ENCODE measurements at regions not wholly inside any gene's neighbourhood (a gene's known extent, or its start where the extent isn't known, plus 50 kb on each side); places are given as distances from the start of the nearest gene placed in this dataset.
"Not testable (repeated sequence)": the region's sequence is repeated elsewhere in the genome, so short reads cannot be mapped to it uniquely, and the experiment has no call there.

DNA sequence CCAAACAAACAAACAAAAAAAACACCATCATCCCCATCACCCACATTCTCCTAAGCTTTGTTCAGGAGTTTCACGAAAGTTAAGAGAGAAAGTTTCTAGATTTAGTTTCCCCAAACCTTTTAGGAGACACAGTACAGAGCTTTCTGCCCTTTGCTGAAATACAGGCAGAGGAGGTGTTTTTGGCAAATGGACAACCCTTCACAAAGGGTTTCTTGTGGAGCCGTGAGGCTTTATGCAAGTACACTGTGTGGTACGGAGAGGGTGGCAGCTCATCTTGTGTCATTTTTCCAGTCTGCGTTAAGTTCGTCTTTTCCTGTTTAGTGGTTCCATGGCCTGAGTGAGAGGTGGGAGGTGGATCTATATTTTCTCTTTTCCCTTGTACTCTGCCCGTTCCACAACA, 215.5 kb upstream of the PRKCQ start:
- DNase-seq: no peak

DNA sequence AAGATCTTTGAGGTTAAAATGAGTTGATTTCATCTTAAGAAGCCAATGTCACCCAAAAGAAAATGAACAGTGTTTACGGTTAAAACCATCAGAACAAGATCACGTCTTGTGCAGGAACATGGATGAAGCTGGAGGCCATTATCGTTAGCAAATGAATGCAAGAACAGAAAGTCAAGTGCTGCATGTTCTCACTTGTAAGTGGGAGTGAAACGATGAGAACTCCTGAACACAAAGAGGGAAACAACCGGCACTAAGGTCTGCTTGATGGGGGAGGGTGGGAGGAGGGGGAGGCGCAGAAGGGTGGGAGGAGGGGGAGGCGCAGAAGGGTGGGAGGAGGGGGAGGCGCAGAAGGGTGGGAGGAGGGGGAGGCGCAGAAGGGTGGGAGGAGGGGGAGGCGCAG, 214.8 kb upstream of the PRKCQ start:
- DNase-seq: not testable (repeated sequence)

DNA sequence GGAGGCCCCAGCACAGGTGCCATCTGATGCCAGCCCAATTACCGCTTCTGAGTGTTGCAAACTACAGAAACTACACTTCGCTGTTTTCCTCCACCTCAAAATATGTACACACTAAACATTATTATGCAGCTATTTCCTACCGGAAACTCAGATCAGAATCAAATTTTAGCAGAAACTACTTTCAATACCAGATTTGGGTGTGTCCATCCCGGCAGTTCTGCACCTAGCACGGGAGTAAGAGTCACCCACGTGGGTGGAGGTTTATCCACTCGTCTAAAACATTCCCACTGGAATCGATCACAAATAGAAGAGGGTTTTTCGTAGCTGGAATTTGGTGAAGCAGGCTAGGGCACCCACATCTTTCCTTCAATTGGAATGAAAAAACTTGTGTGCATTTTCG, 214.4 kb upstream of the PRKCQ start:
- DNase-seq: no peak

DNA sequence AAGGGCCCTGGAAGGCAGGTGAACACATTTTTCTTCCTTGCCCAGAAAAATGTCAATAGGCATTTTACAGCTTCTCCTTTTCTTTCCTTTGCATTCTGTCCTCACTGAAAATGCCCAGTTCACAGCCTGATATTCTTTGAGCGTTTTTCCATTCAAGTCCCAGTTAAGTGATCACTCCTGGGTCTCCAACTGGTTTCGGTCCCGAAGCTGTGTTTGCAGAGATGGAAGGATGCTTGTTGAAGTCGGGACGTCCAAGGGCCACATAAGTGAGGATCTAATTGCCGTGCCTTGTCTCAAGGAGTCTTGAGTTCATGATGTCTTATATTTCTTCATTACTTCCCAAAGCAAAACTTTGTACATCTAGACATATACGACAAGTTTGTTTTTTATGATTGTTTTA, 208.7 kb upstream of the PRKCQ start:
- DNase-seq: no peak

DNA sequence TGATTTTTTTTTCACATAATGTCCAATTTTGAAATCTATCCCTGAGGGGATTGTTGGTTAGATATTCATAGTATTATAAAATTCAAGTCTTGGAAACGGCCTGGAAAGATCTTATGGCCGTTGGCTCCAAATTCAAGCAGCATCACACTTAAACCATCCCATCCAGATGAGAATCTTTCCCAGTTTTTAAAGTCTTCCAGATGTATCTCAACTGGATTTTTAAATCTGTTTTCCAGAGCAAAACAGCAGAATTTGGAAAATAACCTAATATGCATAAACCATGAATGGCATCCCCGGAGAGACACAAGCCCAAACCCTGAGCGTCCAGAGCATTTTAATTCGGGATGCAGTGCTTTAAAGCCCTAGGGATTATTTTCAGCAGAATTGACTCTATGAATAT, 208.2 kb upstream of the PRKCQ start:
- no peak for DNase-seq

DNA sequence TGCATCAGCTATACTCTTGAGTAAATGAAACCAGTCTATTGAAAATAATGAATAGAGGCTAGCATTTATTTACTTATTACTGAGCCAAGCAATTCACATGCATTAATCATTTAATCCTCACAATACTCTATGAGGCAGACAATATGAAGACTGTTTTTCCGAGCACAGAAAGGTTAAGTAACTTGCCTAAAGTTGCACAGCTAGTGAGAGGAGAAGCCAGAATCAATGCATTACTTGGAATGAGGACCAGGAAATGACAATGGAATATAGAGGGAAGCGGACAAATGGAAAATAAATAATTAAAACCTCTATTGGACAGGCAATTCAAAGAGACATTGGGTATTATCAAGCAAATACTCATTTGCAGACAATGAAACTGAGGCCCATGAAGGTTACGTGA, 207.6 kb upstream of the PRKCQ start:
- no peak for DNase-seq

DNA sequence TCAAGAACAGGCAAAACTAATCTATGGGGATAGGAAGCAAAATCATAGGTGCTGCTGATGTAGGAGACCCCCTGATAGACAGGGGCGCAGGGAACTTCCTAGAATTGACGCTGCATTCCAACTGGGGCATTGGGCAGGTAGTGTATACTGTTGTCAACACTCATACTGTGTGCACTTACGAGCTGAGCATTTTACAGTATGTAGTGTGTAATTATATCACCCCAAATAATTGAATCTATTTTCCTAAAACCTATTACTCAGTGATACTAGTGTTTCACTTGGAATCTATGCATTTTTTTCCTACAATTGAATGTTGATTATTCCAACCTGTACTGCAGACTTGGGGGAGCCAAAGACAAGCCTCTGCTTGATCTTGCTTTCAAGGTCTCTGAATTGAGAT, 207.0 kb upstream of the PRKCQ start:
- no peak for DNase-seq

DNA sequence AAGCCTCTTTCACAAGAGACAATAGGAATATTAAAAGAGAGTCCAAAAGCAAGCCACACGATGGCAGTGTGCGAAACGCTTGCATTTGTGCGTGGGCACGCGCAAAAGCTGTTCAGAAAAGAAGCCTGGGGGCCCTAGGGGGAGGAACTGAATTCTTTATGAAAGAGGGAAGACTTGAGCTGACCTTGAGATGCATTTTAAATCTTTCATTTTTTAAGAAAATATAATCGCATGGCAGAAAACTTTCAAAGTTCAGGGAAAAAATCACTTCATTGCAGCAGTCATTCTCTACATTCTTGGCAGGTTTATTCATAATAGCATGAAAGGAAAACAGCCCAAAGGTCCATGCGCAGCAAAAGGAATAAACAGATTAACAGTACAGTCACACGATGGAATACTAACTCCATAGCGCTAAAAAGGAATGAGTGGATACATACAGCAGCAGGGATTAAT, 206.5 kb upstream of the PRKCQ start:
- no peak for DNase-seq

DNA sequence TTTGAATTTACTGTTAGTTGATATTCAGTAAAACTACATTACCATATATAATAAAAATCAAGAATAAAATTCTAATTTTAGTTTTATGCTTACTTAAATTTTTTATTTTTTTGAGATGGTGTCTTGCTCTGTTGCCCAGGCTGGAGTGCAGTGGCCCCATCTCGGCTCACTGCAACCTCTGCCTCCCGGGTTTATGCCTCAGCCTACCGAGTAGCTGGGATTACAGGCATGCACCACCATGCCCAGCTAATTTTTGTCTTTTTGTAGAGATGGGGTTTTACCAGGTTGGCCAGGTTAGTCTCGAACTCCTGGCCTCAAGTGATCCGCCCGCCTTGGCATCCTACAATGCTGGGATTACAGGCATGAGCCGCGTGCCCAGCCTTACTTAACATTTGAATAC, 204.4 kb upstream of the PRKCQ start:
- DNase-seq: not testable (repeated sequence)

DNA sequence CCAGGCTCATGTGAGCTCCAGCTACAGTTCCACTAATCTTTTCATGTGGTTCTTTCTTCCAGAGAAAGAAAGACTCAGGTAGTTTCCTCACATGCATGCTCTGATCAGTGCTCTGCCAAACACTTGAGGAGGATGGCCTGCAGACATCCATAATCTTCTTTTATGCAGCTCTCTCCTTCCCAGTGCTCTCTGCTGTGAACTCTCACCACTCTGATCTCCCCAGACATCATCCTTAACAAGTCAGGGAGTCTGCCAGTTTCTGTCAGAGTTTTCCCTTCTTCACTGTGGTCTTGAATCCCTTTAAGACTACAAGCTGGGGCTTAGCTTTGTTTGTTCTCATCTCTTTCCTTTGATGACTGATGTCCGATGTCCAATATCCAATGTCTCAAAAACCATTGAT, 203.4 kb upstream of the PRKCQ start:
- DNase-seq: no peak

DNA sequence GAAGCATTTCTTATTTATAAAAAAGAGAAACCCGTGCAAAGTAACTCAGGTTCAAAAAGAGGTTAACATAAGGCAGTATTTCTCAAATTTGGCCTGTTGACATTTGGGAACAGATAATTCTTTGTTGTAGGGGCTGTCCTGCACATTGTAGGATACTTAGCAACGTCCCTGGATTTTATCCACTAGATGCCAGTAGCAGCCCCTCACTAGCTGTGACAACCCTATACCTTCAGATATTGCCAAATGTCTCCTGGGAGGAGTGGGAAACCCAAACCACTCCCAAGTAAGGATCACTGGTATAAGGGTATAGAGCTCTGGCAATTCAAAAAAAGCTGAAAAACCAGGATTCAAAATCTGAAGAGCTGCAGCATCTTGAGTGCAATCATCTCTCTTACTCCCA, 202.3 kb upstream of the PRKCQ start:
- no peak for DNase-seq

DNA sequence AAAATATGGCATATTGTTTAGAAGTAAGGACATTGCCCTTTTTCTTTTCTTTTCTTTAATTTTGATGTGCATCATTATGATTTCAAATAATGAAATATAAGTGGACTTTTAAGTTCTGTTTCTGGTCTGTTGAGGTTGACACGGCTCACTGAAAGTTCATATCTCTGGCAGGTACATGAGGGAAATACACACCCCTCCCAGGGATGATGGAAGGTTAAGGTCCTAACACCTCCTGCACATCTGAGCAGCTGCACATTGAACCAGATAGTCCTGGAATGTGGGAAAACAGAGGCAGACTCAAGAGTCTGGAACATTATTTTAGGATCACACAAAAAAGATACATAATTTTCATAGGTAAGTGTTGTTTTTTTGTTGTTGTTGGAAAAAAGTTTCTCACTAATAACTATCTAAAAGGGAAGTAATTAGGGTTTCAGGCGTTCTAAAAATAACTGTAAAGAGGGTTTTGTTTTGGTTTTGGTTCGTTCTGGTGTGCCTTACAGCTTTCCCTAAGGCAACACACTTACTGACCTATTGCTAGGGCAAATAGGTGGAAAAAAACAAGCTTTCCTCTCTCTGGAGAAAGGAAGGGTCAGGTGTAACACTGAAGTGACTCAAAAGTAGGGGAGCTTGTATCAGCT, 201.2 kb upstream of the PRKCQ start:
- no peak for DNase-seq

DNA sequence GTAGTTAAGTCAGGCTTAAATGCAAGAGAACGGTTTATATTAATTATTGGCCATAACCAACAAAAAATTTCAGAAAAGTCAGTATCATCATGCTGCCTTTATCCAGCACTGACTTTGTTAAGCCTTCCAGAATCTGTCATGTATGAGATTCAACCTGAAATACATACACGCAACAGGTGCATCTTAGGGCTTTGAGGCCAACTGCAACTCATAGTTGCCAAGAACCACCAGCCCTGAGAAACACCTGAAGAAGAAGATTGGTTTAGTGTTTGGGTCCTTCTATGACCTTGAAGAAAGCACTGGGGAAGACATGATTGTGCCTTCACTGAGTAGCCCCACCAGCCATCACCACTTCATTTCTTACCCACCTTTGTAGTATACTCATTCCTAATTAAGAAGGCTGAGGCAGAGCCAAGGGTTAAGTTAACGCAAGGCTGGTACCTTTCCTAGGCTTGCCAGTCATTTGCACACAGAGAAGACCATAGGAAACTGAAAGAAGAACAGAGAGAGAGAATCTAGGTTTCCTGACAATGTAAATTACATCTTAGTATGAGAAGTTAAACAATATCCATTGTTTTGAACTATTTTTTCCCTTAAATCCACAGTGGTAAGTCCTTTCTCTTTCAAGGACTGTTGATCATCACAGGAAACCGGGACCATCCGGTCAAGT, 200.1 kb upstream of the PRKCQ start:
- DNase-seq: no peak

DNA sequence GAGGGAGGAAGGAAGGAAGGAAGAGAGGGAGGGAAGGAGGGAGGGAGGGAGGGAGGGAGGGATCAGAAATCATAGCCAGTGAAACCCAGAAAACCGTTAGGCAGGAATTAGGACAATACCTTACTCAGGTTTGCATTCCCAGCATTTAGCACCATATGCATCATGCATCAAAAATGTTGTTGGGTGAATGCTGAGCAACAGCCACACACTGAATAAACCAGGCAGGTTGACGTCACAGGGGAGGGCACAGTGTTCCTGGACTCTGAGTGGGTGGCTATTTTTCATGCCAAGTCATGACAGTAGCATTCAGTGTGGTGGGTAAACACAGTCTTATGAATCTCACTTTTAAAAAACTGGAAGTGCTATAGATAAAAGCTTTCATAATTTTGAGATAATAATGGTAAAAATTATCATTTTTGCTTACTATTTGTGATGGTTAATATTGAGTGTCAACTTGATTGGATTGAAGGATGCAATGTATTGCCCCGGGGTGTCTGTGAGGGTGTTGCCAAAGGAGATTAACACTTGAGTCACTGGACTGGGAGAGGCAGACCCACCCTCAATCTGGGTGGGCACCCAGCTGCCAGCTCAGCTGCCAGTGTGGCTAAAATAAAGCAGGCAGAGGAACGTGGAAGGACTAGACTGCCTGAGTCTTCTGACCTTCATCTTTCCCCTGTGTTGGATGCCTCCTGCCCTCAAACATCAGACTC, 199.1 kb upstream of the PRKCQ start:
- no peak for DNase-seq

DNA sequence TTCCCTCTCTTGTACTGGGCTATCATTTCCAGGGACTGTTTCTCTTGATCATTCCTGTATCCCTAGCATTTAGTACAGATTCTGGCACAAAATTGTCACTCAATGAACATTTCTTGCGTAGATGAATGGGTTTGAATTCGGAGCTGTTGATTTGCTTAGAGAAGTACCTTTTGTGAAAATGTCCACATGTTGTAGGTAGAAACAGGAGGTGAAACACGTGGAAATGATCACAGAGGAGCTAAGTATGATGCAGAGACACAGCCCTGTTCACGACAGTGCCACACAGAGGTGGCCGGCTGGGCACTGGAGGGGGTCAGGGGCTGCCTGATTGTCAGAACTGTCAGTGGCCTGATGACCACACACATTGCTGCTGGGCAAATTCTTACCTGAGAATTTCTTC, 196.1 kb upstream of the PRKCQ start:
- DNase-seq: no peak

DNA sequence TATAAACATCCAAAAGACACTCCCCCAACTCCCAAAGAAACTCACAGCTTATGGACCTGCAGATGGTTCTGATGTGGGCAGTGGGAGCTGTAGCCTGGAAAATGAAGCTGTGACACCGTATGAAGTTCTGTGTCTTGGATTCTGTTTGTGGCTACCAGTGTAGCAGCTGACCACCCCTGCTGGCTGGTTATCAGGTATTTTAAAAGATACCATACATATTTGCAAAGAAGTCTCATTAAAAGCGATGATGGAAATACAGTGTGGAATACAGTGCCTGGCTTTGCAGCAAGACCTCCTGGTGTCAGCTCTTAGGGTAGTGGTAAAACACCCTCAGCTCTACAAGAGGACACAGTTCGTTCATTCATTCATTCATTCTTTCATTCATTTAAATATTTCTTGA, 194.3 kb upstream of the PRKCQ start:
- DNase-seq: no peak

DNA sequence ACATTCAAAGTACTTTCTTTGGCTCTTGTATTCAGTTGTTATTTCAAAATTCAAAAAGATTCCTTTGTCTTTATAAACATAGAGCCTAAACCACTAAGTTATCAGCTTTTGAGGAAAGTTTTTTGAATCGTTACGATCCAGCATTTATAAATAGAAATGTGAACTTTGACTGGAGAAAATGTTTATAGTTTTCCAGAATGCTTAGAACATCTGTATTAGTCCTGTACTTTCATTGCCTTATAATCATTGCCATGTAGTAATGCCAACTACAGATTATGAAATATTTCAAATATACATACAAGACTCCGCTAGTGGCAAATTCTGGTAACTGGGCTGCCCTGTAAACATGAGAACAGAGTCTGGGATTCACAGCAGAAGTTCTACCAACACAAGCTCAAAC, 191.3 kb upstream of the PRKCQ start:
- DNase-seq: no peak

DNA sequence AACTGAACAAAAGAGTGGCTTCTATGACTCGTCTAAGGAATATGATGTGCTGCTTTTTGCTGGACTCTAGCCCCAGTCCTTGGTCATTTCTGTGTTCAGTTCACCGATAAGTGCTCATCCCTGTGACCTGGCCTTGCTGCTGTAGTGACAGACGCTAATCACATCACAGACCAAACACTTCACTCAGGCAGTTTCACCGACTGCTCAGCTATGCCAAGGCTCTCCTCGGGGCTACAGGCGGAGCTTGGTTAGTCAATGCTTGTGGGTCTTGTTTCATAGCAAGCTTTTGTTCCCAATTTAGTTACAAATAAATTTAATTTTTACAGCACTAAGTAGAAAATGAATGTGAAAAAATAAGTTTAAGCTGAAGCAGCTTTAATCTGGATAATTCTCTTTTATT, 190.8 kb upstream of the PRKCQ start:
- no peak for DNase-seq

DNA sequence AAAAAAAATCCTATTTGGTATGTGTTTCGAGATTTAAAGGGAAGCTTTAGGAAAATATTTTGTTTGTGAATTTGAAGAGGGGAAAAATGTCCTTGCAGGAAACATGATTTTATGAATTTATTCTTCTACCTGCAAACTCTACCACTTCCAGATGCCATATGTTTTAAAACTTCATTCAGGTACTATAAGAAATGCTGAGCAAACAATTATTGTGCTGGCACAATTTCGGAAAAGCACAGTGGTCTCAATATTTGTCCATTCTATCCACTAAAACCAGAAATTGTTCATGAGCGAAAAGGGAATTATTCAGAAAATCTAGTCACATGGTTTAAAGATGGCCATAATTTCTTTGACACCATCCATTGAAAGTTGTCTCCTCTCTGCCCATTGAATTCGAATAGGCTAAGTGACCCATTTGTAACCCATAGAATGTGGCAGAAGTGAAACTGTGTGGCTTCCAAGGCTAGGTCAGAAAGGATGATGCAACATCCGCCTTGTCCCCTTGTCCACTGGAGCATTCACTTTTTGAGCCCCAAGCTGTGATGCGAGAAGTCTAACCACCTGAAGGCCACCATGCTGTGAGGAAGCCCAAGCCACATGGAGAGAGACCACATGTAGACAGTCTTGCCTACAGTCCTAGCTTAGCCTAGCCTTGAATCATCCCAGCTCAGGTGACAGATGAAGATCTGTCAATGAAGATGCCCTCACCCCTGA, 189.8 kb upstream of the PRKCQ start:
- DNase-seq: no peak

DNA sequence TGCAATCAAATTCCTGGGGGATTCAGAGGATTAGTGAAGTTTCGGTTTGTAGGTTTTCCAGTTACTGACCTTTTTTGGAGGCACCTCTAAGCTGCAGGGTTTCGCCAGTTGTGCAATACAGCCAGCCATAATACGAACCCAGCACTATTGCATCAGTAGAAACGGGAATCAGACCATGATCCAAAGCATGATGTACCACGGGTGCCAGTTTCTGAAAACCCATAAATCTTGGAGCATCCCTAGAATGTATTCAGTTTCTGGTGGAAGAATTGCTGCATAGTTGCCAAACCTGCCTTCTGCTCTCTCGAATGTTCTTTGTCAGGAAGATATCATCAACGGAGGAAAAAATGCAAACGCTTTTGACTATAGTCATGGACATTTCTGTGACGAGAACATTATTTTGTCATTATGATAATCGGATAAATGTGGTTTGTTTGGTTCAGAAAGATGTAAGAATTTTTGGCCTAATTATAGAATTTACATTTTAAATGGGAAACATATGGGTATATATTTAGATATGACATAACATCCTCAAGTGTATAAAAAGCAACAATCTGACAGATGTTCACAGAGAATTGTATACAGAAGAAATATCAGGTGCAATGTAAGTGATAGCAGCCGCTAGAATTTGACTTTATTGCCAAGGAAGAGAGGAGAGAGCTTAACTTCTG, 186.2 kb upstream of the PRKCQ start:
- DNase-seq: no peak

DNA sequence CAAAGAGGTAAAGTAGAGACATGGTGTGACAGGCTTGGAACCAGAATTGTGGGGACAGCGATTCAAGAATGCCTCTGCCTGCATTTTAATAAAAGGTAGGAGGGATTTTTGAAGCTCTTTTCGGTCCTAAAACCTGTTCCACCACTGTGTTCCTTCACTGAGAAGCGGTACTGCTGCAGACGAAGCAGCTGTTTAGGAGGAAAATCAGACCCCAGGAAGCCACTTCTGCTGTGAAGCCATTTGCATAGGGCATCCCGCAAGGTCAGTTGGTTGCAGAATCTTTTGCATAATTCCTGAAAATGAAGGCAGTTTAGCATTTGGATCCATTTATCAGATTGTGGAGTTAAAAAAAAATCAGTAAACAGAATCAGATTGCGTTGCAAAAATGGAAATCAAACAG, 183.3 kb upstream of the PRKCQ start:
- no peak for DNase-seq

DNA sequence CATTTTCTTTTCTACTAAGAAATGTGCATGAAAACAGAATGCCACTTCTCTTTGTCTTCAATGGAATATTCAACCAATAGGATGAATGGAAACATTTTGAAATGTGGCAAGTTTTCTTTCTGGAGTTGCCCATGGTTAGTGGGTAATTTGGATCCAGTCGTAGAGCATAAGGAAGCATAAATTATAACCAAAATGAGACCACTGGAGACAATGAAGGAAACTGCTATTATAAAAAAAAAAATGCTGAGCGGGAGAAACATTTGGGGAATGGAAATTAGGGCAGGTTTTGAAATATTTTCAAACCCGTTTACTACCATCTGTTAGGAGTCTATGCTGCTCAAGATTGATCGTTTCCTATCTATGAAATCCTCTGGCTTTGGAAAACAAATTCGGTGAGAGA, 182.9 kb upstream of the PRKCQ start:
- DNase-seq: no peak

DNA sequence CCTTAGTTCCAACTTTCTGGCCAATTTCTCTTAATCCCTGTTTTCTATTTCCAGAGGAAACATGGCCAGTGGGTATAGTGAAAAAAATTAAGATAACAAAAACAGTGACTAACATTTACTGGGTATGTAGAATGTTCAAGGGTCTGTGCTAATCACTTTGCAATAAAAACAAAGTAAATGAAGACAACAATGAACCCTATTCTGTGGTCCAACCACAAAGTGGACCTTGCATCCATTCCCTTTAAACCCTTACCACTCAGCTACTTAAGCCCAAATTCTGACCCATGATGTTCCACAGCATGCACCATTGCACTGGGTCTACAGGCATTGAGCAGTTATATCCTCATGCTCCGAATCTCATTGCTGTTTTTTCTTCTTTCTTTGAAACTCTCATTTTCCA, 179.9 kb upstream of the PRKCQ start:
- no peak for DNase-seq

All from activated naive CD4-positive, alpha-beta T cell treated with Interleukin-2 at 50 U/mL for 16 hours (primary cell).